K562 (cell line): ENCODE measurements at regions not wholly inside any gene's neighbourhood (a gene's known extent, or its start where the extent isn't known, plus 50 kb on each side); places are given as distances from the start of the nearest gene placed in this dataset.

Source experiments
- ATAC-seq: fragments of 200-7000 bp; cut with Tn5 transposase; 3 replicates; pipeline ENCODE4 v1.9.1; 2020; ENCODE audit warnings: moderate library complexity
- BruUV-seq: library from RNA; stranded (reverse); fragments of 400-500 nt; replicated peaks from 2 replicates; lab custom pipeline; 2021; lab: Mats Ljungman, UMichigan
- CTCF ChIA-PET: fragments of 300-600 bp; formaldehyde crosslinking; extraction: SDS; loops from one replicate; lab custom pipeline; 2021; ENCODE audit warnings: low intra/inter-chr PET ratio; lab: Yijun Ruan, JAX
- POLR2A ChIA-PET: fragments of 300-600, 350-650 bp; sonication (Branson Sonifier 250); formaldehyde crosslinking; extraction: SDS; loops from one replicate; lab custom pipeline; 2021; ENCODE audit warnings: antibody characterized with exemption, inconsistent platforms; lab: Yijun Ruan, JAX
- DNase-seq, 4 experiments: peaks; one replicate each; pipeline versions ENCODE4 v3.0.0 to v3.0.0-alpha.2; 2011 to 2018; ENCODE audit warnings: low spot score in 3 of 4, mixed read lengths in 3 of 4; ENCODE audit errors: extremely low read depth in 1 of 4
- FAIRE-seq: peaks from 2 replicates; lab custom pipeline; 2011; peaks lifted over from hg19 to GRCh38; lab: Jason Lieb, UNC
- H2AFZ ChIP-seq: 2 replicates; pipeline ENCODE4 v1.6.0; 2011; ENCODE audit warnings: low read depth, low read length, control low read depth, inconsistent platforms
- H3K27ac ChIP-seq: fragments of 200-600 bp; 3 replicates; pipeline ENCODE4 v1.8.0; 2011; ENCODE audit warnings: low read depth, mild to moderate bottlenecking, control low read depth, inconsistent platforms, low read length, moderate library complexity, mixed read lengths; ENCODE audit errors: extremely low read depth
- H3K27me3 ChIP-seq, 2 experiments: fragments of 300-600 bp in 1 of 2; 2 replicates in 1 of 2; 3 replicates in 1 of 2; pipeline versions ENCODE4 v1.6.0 to v1.8.0; 2011; ENCODE audit warnings: inconsistent platforms in 2 of 2, low read length in 2 of 2, mild to moderate bottlenecking in 1 of 2, mixed read lengths in 1 of 2, moderate library complexity in 1 of 2; ENCODE audit not compliant: control insufficient read depth in 2 of 2, insufficient read depth in 2 of 2
- H3K36me3 ChIP-seq: fragments of 300-600 bp; 3 replicates; pipeline ENCODE4 v1.8.0; 2011; ENCODE audit warnings: mild to moderate bottlenecking, low read length, inconsistent platforms; ENCODE audit not compliant: control insufficient read depth, insufficient read depth
- H3K4me1 ChIP-seq, 2 experiments: fragments of 200-600 bp in 1 of 2; replicated peaks in 1 of 2; 2 replicates in 1 of 2; 3 replicates in 1 of 2; pipeline versions ENCODE4 v1.5.1 to v1.8.0; 2011; ENCODE audit warnings: inconsistent platforms in 2 of 2, low read length in 2 of 2, mild to moderate bottlenecking in 1 of 2, mixed read lengths in 1 of 2, moderate library complexity in 1 of 2; ENCODE audit not compliant: control insufficient read depth in 2 of 2, insufficient read depth in 2 of 2
- H3K4me2 ChIP-seq: 2 replicates; pipeline ENCODE4 v1.6.1; 2011; ENCODE audit warnings: low read length, control low read depth, inconsistent platforms, mixed read lengths; ENCODE audit not compliant: insufficient read depth
- H3K4me3 ChIP-seq: fragments of 200-600 bp; sonication (generic), shearing (Covaris generic); 2 replicates; pipeline ENCODE4 v1.5.1; 2016; ENCODE audit warnings: control low read depth, inconsistent platforms
- H3K79me2 ChIP-seq: fragments of 200-600 bp; 3 replicates; pipeline ENCODE4 v1.8.0; 2011; ENCODE audit warnings: low read length, inconsistent platforms; ENCODE audit not compliant: control insufficient read depth, insufficient read depth
- H3K9ac ChIP-seq, 2 experiments: 2 replicates each; pipeline versions ENCODE4 v1.6.0 to v1.6.1; 2011; ENCODE audit warnings: low read depth in 2 of 2, low read length in 2 of 2, control low read depth in 1 of 2, inconsistent platforms in 1 of 2, mild to moderate bottlenecking in 1 of 2, mixed read lengths in 1 of 2; ENCODE audit not compliant: insufficient read depth in 1 of 2
- H3K9me1 ChIP-seq: one replicate; pipeline ENCODE4 v1.6.0; 2011; ENCODE audit warnings: inconsistent platforms, mild to moderate bottlenecking, low read length, moderate library complexity; ENCODE audit not compliant: control insufficient read depth, insufficient read depth
- H3K9me3 ChIP-seq: replicated peaks from 2 replicates; pipeline ENCODE4 v1.5.1; 2011; ENCODE audit warnings: low read depth, low read length, inconsistent platforms; ENCODE audit not compliant: control insufficient read depth, insufficient read depth
- H4K20me1 ChIP-seq: replicated peaks from 2 replicates; pipeline ENCODE4 v1.6.1; 2011; ENCODE audit warnings: low read length, inconsistent platforms, mixed read lengths; ENCODE audit not compliant: control insufficient read depth, insufficient read depth
- E2F8 ChIP-seq: fragments of 450-650 bp; IDR thresholded peaks from 2 replicates; pipeline ENCODE4 v1.7.1; 2018; ENCODE audit warnings: mild to moderate bottlenecking, low read depth; ENCODE audit not compliant: partially characterized antibody
- FIP1L1 ChIP-seq: fragments of 200-400 bp; formaldehyde crosslinking; IDR thresholded peaks from 2 replicates; pipeline ENCODE4 v1.6.1; 2018; ENCODE audit warnings: mild to moderate bottlenecking, low read depth, low read length; ENCODE audit not compliant: poor library complexity, severe bottlenecking
- MAFG ChIP-seq: fragments of 450-650 bp; conservative IDR thresholded peaks from 2 replicates; pipeline ENCODE4 v1.6.1; 2016; ENCODE audit warnings: missing genetic modification characterization, missing compliant biosample characterization
- MXI1 ChIP-seq: IDR thresholded peaks from 2 replicates; pipeline ENCODE4 v1.6.1; 2011; ENCODE audit warnings: low read depth, mild to moderate bottlenecking, improper control_type of control experiment, low read length
- PCBP1 ChIP-seq: fragments of 200-400 bp; formaldehyde crosslinking; IDR thresholded peaks from 2 replicates; pipeline ENCODE4 v1.6.1; 2018; ENCODE audit warnings: mild to moderate bottlenecking, low read depth, low read length; ENCODE audit not compliant: poor library complexity, severe bottlenecking
- SNAPC5 ChIP-seq: fragments of 250-450 bp; sonication (Bioruptor Pico); IDR thresholded peaks from 2 replicates; pipeline ENCODE4 v1.8.0; 2021; ENCODE audit warnings: moderate library complexity, mild to moderate bottlenecking, inconsistent platforms
- THRA ChIP-seq: fragments of 450-650 bp; IDR thresholded peaks from 2 replicates; pipeline ENCODE4 v1.6.1; 2017; ENCODE audit warnings: mild to moderate bottlenecking, moderate library complexity
- U2AF2 ChIP-seq: fragments of 200-400 bp; formaldehyde crosslinking; optimal IDR thresholded peaks from 2 replicates; pipeline ENCODE3; 2017; ENCODE audit warnings: low read depth, mild to moderate bottlenecking, low read length
- YY1 ChIP-seq, 3 experiments: IDR thresholded peaks; 2 replicates each; pipeline ENCODE4 v1.6.1; 2011; ENCODE audit warnings: low read length in 2 of 3, mild to moderate bottlenecking in 2 of 3, moderate library complexity in 2 of 3, borderline replicate concordance in 1 of 3, control low read depth in 1 of 3, low read depth in 1 of 3; ENCODE audit not compliant: insufficient read depth in 3 of 3, insufficient replicate concordance in 2 of 3, control insufficient read depth in 1 of 3, insufficient read length in 1 of 3; ENCODE audit errors: extremely low read depth in 1 of 3
- ZBTB17 ChIP-seq: fragments of 450-650 bp; formaldehyde crosslinking; IDR thresholded peaks from 2 replicates; pipeline ENCODE4 v1.4.0; 2020; ENCODE audit warnings: mild to moderate bottlenecking
- ZHX1 ChIP-seq: fragments of 150-350 bp; conservative IDR thresholded peaks from 2 replicates; pipeline ENCODE4 v1.6.1; 2014; ENCODE audit warnings: low read length
- ZNF24 ChIP-seq: fragments of 450-650 bp; IDR thresholded peaks from 2 replicates; pipeline ENCODE4 v1.6.1; 2016
- WGBS: fragments of 100-300 bp; shearing (Covaris generic); methylation state at CpG from one replicate; pipeline ENCODE4 v1.1.6; 2016; ENCODE audit warnings: low coverage, mixed read lengths; ENCODE audit not compliant: insufficient coverage; ENCODE audit errors: missing lambda C conversion rate; 5-methylcytosine and 5-hydroxymethylcytosine counted together
- in situ Hi-C: fragments of 300-500 bp; cut with MboI; formaldehyde crosslinking; loops from 4 replicates; pipeline ENCODE4 v1.15.0; 2018; ENCODE audit warnings: inconsistent platforms, mixed read lengths
- intact Hi-C: fragments of 100-400 bp; cut with micrococcal nuclease; formaldehyde crosslinking; loops from 2 replicates; pipeline ENCODE4 v1.14.2; 2022

GRCh38 chr10:33882996-33883395 lies 548.5 kb upstream of the NRP1 start:
- Histone ChIP-seq H3K9me3 (no peaks in the 10 kb centered on the region), H3K27ac (no peak overlapping the region), H3K79me2 (no peaks in the 10 kb centered on the region), H3K27me3 (peaks cover 0 to 4% of the 10 kb centered on the region in 2 experiments; a peak in 1 of 5 replicates), H3K9me1 (no peaks in the 10 kb centered on the region), H3K9ac (no peak overlapping the region), H3K4me3 (no peak overlapping the region), H4K20me1 (no peaks in the 10 kb centered on the region), H3K4me2 (no peak overlapping the region), H3K36me3 (no peaks in the 10 kb centered on the region), H3K4me1 (no peaks in the 10 kb centered on the region), H2AFZ (no peak overlapping the region)
- CTCF ChIA-PET = no interaction called here
- DNase-seq = no peak
- 0% methylated on average over 1 of the region's 1 CpG for WGBS
- in situ Hi-C loops (no loop called here), intact Hi-C loops (no loop called here)
- ATAC-seq = no peak
- FAIRE-seq = no peak
- BruUV-seq = no TSS peak
- POLR2A ChIA-PET = no interaction called here
- TF ChIP-seq E2F8 (no peak), YY1 (IDR thresholded peaks at IDR 0.05; ENCODE audit: borderline replicate concordance in 1 of 3, control insufficient read depth in 1 of 3, extremely low read depth in 1 of 3, insufficient read depth in 3 of 3, insufficient read length in 1 of 3, insufficient replicate concordance in 2 of 3, low read depth in 1 of 3, low read length in 2 of 3) (no peak), ZNF24 (no peak), U2AF2 (no peak), MXI1 (no peak), THRA (no peak), ZHX1 (no peak), FIP1L1 (no peak), PCBP1 (no peak), ZBTB17 (CRISPR knock-in tag) (no peak), SNAPC5 (CRISPR knock-in tag) (no peak), MAFG (no peak)
